Prostate gland (tissue), 2 donors: ENCODE measurements at regions not wholly inside any gene's neighbourhood (a gene's known extent, or its start where the extent isn't known, plus 50 kb on each side); places are given as distances from the start of the nearest gene placed in this dataset.

ENCODE experiments used
- DNase-seq: peaks from one replicate; pipeline ENCODE4 v3.0.0-alpha.2; 2019; ENCODE audit warnings: low spot score
- H3K27ac ChIP-seq, 2 donors: fragments of 200-600 bp; sonication (generic); 2 replicates each; pipeline ENCODE4 v1.5.1; 2017 to 2019
- H3K27me3 ChIP-seq: fragments of 200-600 bp; sonication (generic); replicated peaks from 2 replicates; pipeline ENCODE4 v1.5.1; 2019; ENCODE audit not compliant: insufficient read depth
- H3K36me3 ChIP-seq, 2 donors: fragments of 200-600 bp; sonication (generic); 1 replicate in 1 of 2; 2 replicates in 1 of 2; pipeline versions ENCODE4 v1.5.1 to v1.8.1; 2017 to 2019
- H3K4me1 ChIP-seq: fragments of 200-600 bp; sonication (generic); replicated peaks from 2 replicates; pipeline ENCODE4 v1.5.1; 2019
- H3K4me3 ChIP-seq, 2 donors: fragments of 200-600 bp; sonication (generic); 2 replicates each; pipeline ENCODE4 v1.5.1; 2017 to 2019
- H3K9me3 ChIP-seq: fragments of 200-600 bp; sonication (generic); 2 replicates; pipeline ENCODE4 v1.5.1; 2017
- POLR2A ChIP-seq: fragments of 450-650 bp; IDR thresholded peaks from one replicate; pipeline ENCODE4 v1.6.1; 2016; ENCODE audit warnings: antibody characterized with exemption, mild to moderate bottlenecking
- POLR2AphosphoS5 ChIP-seq: sonication (generic); formaldehyde crosslinking; IDR thresholded peaks from one replicate; pipeline ENCODE4 v1.6.1; 2017; ENCODE audit warnings: antibody characterized with exemption
- WGBS: methylation state at CpG from one replicate; pipeline ENCODE4 v1.1.5; 2018; 5-methylcytosine and 5-hydroxymethylcytosine counted together
- intact Hi-C: fragments of 100-400 bp; cut with DNase I; formaldehyde crosslinking; loops from one replicate; pipeline ENCODE4 v1.14.2; 2022
- TF ChIP-seq, protein P1 (sequence below), 4 experiments: fragments of 200-600 bp in 2 of 4; fragments of 450-650 bp in 2 of 4; sonication (generic) in 2 of 4; IDR thresholded peaks; 1 replicate in 3 of 4; 2 replicates in 1 of 4; pipeline ENCODE4 v1.5.1; 2016 to 2019; ENCODE audit warnings: antibody characterized with exemption in 4 of 4, mild to moderate bottlenecking in 2 of 4, moderate library complexity in 2 of 4

DNA sequence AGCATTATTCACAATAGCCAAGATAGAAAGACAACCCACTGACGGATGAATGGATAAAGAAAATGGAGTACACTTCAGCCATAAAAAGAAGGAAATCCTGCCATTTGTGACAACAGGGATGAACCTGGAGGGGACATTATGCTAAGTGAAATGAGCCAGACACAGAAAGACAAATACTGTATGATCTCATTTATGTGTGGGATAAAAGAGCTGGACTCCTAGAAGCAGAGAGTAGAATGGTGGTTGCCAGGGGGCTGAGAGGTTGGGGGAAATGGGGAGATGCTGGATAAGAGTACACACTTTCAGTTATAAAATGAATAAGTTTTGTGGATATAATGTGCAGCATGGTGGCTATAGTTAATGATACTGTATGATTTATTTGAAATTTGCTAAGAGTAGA is 124.4 kb downstream of the SEC23IP start:
- no peaks in the 10 kb centered on the region for H3K9me3 ChIP-seq
- no peaks in the 10 kb centered on the region for H3K4me1 ChIP-seq
- H3K27ac ChIP-seq, result no peak overlapping the region
- no peak for TF ChIP-seq POLR2A
- TF ChIP-seq, protein P1, sequence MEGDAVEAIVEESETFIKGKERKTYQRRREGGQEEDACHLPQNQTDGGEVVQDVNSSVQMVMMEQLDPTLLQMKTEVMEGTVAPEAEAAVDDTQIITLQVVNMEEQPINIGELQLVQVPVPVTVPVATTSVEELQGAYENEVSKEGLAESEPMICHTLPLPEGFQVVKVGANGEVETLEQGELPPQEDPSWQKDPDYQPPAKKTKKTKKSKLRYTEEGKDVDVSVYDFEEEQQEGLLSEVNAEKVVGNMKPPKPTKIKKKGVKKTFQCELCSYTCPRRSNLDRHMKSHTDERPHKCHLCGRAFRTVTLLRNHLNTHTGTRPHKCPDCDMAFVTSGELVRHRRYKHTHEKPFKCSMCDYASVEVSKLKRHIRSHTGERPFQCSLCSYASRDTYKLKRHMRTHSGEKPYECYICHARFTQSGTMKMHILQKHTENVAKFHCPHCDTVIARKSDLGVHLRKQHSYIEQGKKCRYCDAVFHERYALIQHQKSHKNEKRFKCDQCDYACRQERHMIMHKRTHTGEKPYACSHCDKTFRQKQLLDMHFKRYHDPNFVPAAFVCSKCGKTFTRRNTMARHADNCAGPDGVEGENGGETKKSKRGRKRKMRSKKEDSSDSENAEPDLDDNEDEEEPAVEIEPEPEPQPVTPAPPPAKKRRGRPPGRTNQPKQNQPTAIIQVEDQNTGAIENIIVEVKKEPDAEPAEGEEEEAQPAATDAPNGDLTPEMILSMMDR (IDR thresholded peaks at IDR 0.05), result no peak
- intact Hi-C loops, result no loop called here
- H3K27me3 ChIP-seq, result no peaks in the 10 kb centered on the region
- no peak for DNase-seq
- WGBS, result 100% methylated on average over 1 of the region's 1 CpG
- no peak overlapping the region for H3K4me3 ChIP-seq
- H3K36me3 ChIP-seq, result no peaks in the 10 kb centered on the region

DNA sequence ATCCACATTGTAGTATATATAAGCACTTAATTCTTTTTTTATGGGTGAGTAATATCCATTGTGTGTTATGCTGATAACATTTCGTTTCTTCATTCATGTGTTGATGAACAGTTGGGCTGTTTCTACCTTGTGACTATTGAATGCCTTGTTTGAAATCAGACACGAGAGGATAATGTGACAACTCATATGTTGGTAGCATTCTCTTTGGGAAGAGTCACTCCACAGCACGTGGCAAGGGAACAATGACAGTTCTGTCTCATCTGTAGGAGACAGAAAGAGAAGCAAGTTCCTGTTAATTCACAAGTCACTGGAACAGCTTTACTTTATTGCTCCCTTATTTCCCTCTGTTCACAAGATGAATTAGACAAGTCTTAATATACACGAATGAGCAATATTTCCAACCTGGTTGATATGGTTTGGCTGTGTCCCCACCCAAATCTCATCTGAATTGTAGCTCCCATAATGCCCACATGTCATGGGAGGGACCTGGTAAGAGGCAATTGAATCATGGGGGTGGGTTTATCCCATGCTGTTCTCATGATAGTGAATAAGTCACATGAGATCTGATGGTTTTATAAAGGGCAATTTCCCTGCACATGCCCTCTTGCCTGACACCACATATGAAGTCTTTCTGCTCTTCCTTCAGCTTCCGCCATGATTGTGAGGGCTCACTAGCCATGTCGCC is 125.3 kb downstream of the SEC23IP start:
- H3K4me3 ChIP-seq, result no peak overlapping the region
- DNase-seq, result no peak
- 49% methylated on average over 6 of the region's 6 CpGs for WGBS
- no peaks in the 10 kb centered on the region for H3K36me3 ChIP-seq
- no peak overlapping the region for H3K27ac ChIP-seq
- no peaks in the 10 kb centered on the region for H3K27me3 ChIP-seq
- intact Hi-C loops, result no loop called here
- TF ChIP-seq POLR2AphosphoS5, result no peak
- TF ChIP-seq, protein P1 (IDR thresholded peaks at IDR 0.05), result no peak
- no peak for TF ChIP-seq POLR2A
- H3K9me3 ChIP-seq, result no peaks in the 10 kb centered on the region
- no peaks in the 10 kb centered on the region for H3K4me1 ChIP-seq

DNA sequence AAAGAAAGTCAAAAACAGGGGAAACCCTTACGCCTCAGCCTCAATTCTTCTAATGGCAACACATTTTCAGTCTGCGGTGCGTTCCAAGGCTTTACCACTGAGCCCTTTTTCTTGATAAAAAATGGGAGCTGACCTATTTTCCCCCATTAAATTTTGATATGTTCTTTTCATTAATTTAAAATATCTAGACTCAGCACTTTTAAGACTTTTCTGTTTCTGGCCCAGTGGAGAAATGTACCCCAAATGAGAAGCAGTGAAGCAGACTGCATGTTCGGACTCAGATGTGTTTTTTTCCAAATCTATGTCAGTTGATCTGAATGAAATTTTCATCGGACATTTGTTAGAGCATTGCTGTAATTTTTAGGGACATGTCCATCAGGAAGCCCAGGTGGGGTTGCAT is 126.2 kb downstream of the SEC23IP start:
- TF ChIP-seq POLR2AphosphoS5 (no peak), POLR2A (no peak)
- TF ChIP-seq, protein P1 (IDR thresholded peaks at IDR 0.05), result no peak
- Histone ChIP-seq H3K4me3 (no peak overlapping the region), H3K27ac (no peak overlapping the region), H3K36me3 (no peaks in the 10 kb centered on the region), H3K4me1 (no peaks in the 10 kb centered on the region), H3K27me3 (no peaks in the 10 kb centered on the region), H3K9me3 (no peaks in the 10 kb centered on the region)
- intact Hi-C loops, result no loop called here
- WGBS, result 95% methylated on average over 5 of the region's 5 CpGs
- DNase-seq, result no peak

DNA sequence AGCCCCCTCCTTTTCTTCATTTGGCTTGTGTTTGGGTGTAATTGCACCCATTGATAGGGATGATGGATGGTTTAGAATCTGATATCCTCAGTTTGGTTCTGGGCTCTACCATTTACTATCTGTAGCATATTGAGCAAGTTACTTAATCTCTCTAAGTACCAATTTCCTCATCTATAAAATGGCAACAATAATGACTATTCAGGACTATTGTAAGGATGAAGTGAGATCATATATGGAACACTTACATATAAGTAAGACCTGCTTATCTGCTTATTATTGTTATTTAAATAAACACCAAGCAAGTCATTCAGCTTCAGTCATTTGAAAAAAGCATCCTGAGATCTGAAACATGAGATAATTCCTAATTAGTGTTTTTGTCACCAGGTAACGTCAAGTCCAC is 127.0 kb downstream of the SEC23IP start:
- no peak overlapping the region for H3K27ac ChIP-seq
- H3K27me3 ChIP-seq, result no peaks in the 10 kb centered on the region
- intact Hi-C loops, result no loop called here
- no peaks in the 10 kb centered on the region for H3K9me3 ChIP-seq
- no peaks in the 10 kb centered on the region for H3K36me3 ChIP-seq
- H3K4me3 ChIP-seq, result no peak overlapping the region
- TF ChIP-seq POLR2A (no peak), POLR2AphosphoS5 (no peak)
- TF ChIP-seq, protein P1 (IDR thresholded peaks at IDR 0.05), result no peak
- DNase-seq, result no peak
- H3K4me1 ChIP-seq, result no peaks in the 10 kb centered on the region
- WGBS, result 66% methylated on average over 1 of the region's 1 CpG

DNA sequence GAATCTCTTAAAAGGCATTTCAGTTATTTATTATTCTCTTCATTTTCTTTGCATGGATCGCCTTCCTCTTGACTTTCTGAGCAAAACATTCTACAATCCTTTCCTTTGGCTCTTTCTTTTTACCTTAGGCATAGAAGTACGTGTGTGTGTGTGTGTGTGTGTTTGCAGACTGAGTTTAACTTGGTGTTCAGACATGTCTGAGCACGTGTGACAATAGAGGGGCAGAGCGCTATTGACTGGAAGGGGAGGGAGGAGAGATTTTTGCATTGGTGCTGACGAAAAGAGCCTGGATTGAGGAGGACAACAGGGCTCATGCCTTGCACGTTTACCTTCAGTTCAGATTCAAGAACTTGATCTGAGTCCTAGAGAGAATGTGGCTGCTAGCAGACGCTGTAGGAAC is 129.8 kb downstream of the SEC23IP start:
- H3K27ac ChIP-seq, result no peak overlapping the region
- H3K4me1 ChIP-seq, result no peaks in the 10 kb centered on the region
- no peaks in the 10 kb centered on the region for H3K27me3 ChIP-seq
- TF ChIP-seq POLR2A (no peak), POLR2AphosphoS5 (no peak)
- TF ChIP-seq, protein P1 (IDR thresholded peaks at IDR 0.05), result no peak
- no peak for DNase-seq
- H3K36me3 ChIP-seq, result no peaks in the 10 kb centered on the region
- intact Hi-C loops, result no loop called here
- H3K4me3 ChIP-seq, result no peak overlapping the region
- 41% methylated on average over 7 of the region's 7 CpGs for WGBS
- H3K9me3 ChIP-seq, result no peaks in the 10 kb centered on the region
